Body of pancreas (tissue), 4 donors: ENCODE measurements at regions not wholly inside any gene's neighbourhood (a gene's known extent, or its start where the extent isn't known, plus 50 kb on each side); places are given as distances from the start of the nearest gene placed in this dataset.

Experiments used
- CTCF ChIP-seq, 7 experiments: fragments of 450-650 bp in 4 of 7; fragments of 200-600 bp in 3 of 7; sonication (generic) in 3 of 7; IDR thresholded peaks; one replicate each; pipeline ENCODE4 v1.5.1; 2016 to 2019; ENCODE audit warnings: antibody characterized with exemption in 7 of 7
- POLR2A ChIP-seq, 3 donors: fragments of 450-650 bp; IDR thresholded peaks; one replicate each; pipeline ENCODE4 v1.6.1; 2016; ENCODE audit warnings: antibody characterized with exemption in 3 of 3, mild to moderate bottlenecking in 2 of 3

GRCh38 chr17:77599699-77600098 lies 358.8 kb upstream of the TNRC6C start:
- TF ChIP-seq CTCF (IDR thresholded peaks at IDR 0.05) = no peak
- no peak for TF ChIP-seq POLR2A (IDR thresholded peaks at IDR 0.05)
